ENCODE measurements at regions not wholly inside any gene's neighbourhood (a gene's known extent, or its start where the extent isn't known, plus 50 kb on each side); places are given as distances from the start of the nearest gene placed in this dataset.
"Not testable (repeated sequence)": the region's sequence is repeated elsewhere in the genome, so short reads cannot be mapped to it uniquely, and the experiment has no call there.

- no peak for DNase-seq (ENCODE audit: low spot score)
These were observed 342.8 kb downstream of the FBXW7 start for GRCh38 chr4:152193059-152193458.

GRCh38 chr4:152190907-152191306, 345.0 kb downstream of the FBXW7 start:
- no peak for DNase-seq (ENCODE audit: low spot score)

- DNase-seq (ENCODE audit: low spot score), result no peak
These were observed 346.3 kb downstream of the FBXW7 start for GRCh38 chr4:152189451-152190179.

GRCh38 chr4:152188801-152189200, 347.1 kb downstream of the FBXW7 start:
- no peak for DNase-seq (ENCODE audit: low spot score)

- DNase-seq (ENCODE audit: low spot score), result no peak
These were observed 348.2 kb downstream of the FBXW7 start for GRCh38 chr4:152187693-152188092.

- DNase-seq (ENCODE audit: low spot score), result no peak
These were observed 349.9 kb downstream of the FBXW7 start for GRCh38 chr4:152185786-152186550.

- no peak for DNase-seq (ENCODE audit: low spot score)
These were observed 354.7 kb downstream of the FBXW7 start for GRCh38 chr4:152181150-152181549.

- DNase-seq (ENCODE audit: low spot score), result no peak
These were observed 355.5 kb downstream of the FBXW7 start for GRCh38 chr4:152180369-152180768.

GRCh38 chr4:152177538-152177937, 358.4 kb downstream of the FBXW7 start:
- not testable (repeated sequence) for DNase-seq (ENCODE audit: low spot score)

GRCh38 chr4:152176627-152177214, 359.2 kb downstream of the FBXW7 start:
- DNase-seq (ENCODE audit: low spot score), result no peak

- no peak for DNase-seq (ENCODE audit: low spot score)
These were observed 360.3 kb downstream of the FBXW7 start for GRCh38 chr4:152175586-152175985.

- no peak for DNase-seq (ENCODE audit: low spot score)
These were observed 363.7 kb downstream of the FBXW7 start for GRCh38 chr4:152172146-152172545.

- DNase-seq (ENCODE audit: low spot score), result no peak
These were observed 364.3 kb downstream of the FBXW7 start for GRCh38 chr4:152171556-152171955.

- no peak for DNase-seq (ENCODE audit: low spot score)
These were observed 366.2 kb downstream of the FBXW7 start for GRCh38 chr4:152169683-152170082.

GRCh38 chr4:152168987-152169616, 366.8 kb downstream of the FBXW7 start:
- no peak for DNase-seq (ENCODE audit: low spot score)

- no peak for DNase-seq (ENCODE audit: low spot score)
These were observed 369.3 kb downstream of the FBXW7 start for GRCh38 chr4:152166567-152166966.

GRCh38 chr4:152165846-152166245, 370.0 kb downstream of the FBXW7 start:
- DNase-seq (ENCODE audit: low spot score), result no peak

- no peak for DNase-seq (ENCODE audit: low spot score)
These were observed 370.7 kb downstream of the FBXW7 start for GRCh38 chr4:152165146-152165545.

GRCh38 chr4:152164561-152164960, 371.3 kb downstream of the FBXW7 start:
- no peak for DNase-seq (ENCODE audit: low spot score)

GRCh38 chr4:152162331-152162697, 373.6 kb downstream of the FBXW7 start:
- DNase-seq (ENCODE audit: low spot score), result no peak

- DNase-seq (ENCODE audit: low spot score), result no peak
These were observed 374.1 kb downstream of the FBXW7 start for GRCh38 chr4:152161676-152162330.

- no peak for DNase-seq (ENCODE audit: low spot score)
These were observed 375.6 kb downstream of the FBXW7 start for GRCh38 chr4:152160225-152160800.
